H1 (cell line): ENCODE measurements at regions not wholly inside any gene's neighbourhood (a gene's known extent, or its start where the extent isn't known, plus 50 kb on each side); places are given as distances from the start of the nearest gene placed in this dataset.

Experiments used
- CTCF ChIA-PET: fragments of 300-600 bp; sonication (Branson Sonifier 250); formaldehyde crosslinking; loops from one replicate; lab custom pipeline; 2021; ENCODE audit not compliant: partially characterized antibody; lab: Charles Lee
- POLR2A ChIA-PET: fragments of 300-600 bp; sonication (Branson Sonifier 250); formaldehyde crosslinking; loops from one replicate; lab custom pipeline; 2021; ENCODE audit warnings: inconsistent platforms; ENCODE audit not compliant: partially characterized antibody; lab: Charles Lee
- DNase-seq, 2 experiments: peaks; one replicate each; pipeline versions ENCODE4 v3.0.0 to v3.0.0-alpha.2; 2010 to 2022; ENCODE audit warnings: low spot score in 2 of 2, low read depth in 1 of 2, mixed read lengths in 1 of 2
- FAIRE-seq: peaks from 2 replicates; lab custom pipeline; 2011; peaks lifted over from hg19 to GRCh38; lab: Jason Lieb, UNC
- H2AFZ ChIP-seq: 2 replicates; pipeline ENCODE4 v1.8.1; 2012; ENCODE audit warnings: low read length, inconsistent platforms
- H2AK5ac ChIP-seq: 2 replicates; pipeline ENCODE4 v1.6.1; 2013; ENCODE audit warnings: low read depth, low read length
- H2BK120ac ChIP-seq: replicated peaks from 2 replicates; pipeline ENCODE3; 2013; ENCODE audit warnings: low read depth, low read length, inconsistent platforms
- H2BK12ac ChIP-seq: 2 replicates; pipeline ENCODE4 v1.6.1; 2013; ENCODE audit warnings: low read depth, low read length
- H2BK15ac ChIP-seq: 2 replicates; pipeline ENCODE4 v1.6.1; 2013; ENCODE audit warnings: low read length
- H2BK20ac ChIP-seq: 2 replicates; pipeline ENCODE4 v1.6.1; 2013; ENCODE audit warnings: low read length
- H2BK5ac ChIP-seq: 2 replicates; pipeline ENCODE4 v1.6.1; 2013; ENCODE audit warnings: low read depth, low read length
- H3K14ac ChIP-seq: 2 replicates; pipeline ENCODE4 v1.6.1; 2013; ENCODE audit warnings: inconsistent platforms; ENCODE audit not compliant: insufficient read length
- H3K18ac ChIP-seq: 2 replicates; pipeline ENCODE4 v1.6.1; 2013; ENCODE audit warnings: low read length; ENCODE audit errors: extremely low read depth
- H3K23ac ChIP-seq: 2 replicates; pipeline ENCODE4 v1.6.1; 2013; ENCODE audit warnings: inconsistent platforms; ENCODE audit not compliant: insufficient read length
- H3K23me2 ChIP-seq: 2 replicates; pipeline ENCODE4 v1.6.1; 2013; ENCODE audit warnings: low read depth, low read length
- H3K27ac ChIP-seq: 2 replicates; pipeline ENCODE4 v1.6.1; 2011; ENCODE audit warnings: low read depth, low read length, inconsistent platforms
- H3K27me3 ChIP-seq, 4 experiments: replicated peaks in 1 of 4; 1 replicate in 1 of 4; 2 replicates in 3 of 4; pipeline versions ENCODE4 v1.6.1 to v1.8.1; 2011 to 2013; ENCODE audit warnings: low read length in 3 of 4, mild to moderate bottlenecking in 3 of 4, inconsistent platforms in 2 of 4, mixed read lengths in 2 of 4, moderate library complexity in 1 of 4; ENCODE audit not compliant: control insufficient read depth in 3 of 4, insufficient read depth in 3 of 4; ENCODE audit errors: extremely low read depth in 1 of 4
- H3K36me3 ChIP-seq, 4 experiments: 2 replicates each; pipeline versions ENCODE4 v1.6.1 to v1.8.1; 2011 to 2013; ENCODE audit warnings: mild to moderate bottlenecking in 4 of 4, low read length in 3 of 4, moderate library complexity in 2 of 4, control low read depth in 1 of 4, inconsistent platforms in 1 of 4; ENCODE audit not compliant: insufficient read depth in 4 of 4, control insufficient read depth in 2 of 4
- H3K4ac ChIP-seq: replicated peaks from 2 replicates; pipeline ENCODE3; 2013; ENCODE audit warnings: low read length, low read depth, mixed read lengths, inconsistent platforms; ENCODE audit not compliant: insufficient read length
- H3K4me1 ChIP-seq, 4 experiments: replicated peaks in 1 of 4; 1 replicate in 1 of 4; 2 replicates in 3 of 4; pipeline versions ENCODE4 v1.6.1 to v1.8.1; 2011 to 2013; ENCODE audit warnings: low read length in 3 of 4, inconsistent platforms in 2 of 4, mixed read lengths in 1 of 4; ENCODE audit not compliant: insufficient read depth in 4 of 4, control insufficient read depth in 3 of 4
- H3K4me2 ChIP-seq, 2 experiments: 2 replicates each; pipeline versions ENCODE4 v1.6.1 to v1.8.1; 2011 to 2013; ENCODE audit warnings: low read depth in 2 of 2, low read length in 2 of 2, control low read depth in 1 of 2, inconsistent platforms in 1 of 2, mild to moderate bottlenecking in 1 of 2; ENCODE audit not compliant: insufficient read depth in 1 of 2
- H3K4me3 ChIP-seq, 4 experiments: fragments of 200-600, 300-600 bp in 1 of 4; sonication (generic), shearing (Covaris generic), sonication (Bioruptor Twin) in 1 of 4; 2 replicates each; pipeline versions ENCODE4 v1.5.1 to v1.8.1; 2011 to 2016; ENCODE audit warnings: low read length in 4 of 4, low read depth in 3 of 4, control low read depth in 2 of 4, inconsistent platforms in 2 of 4, mild to moderate bottlenecking in 2 of 4, mixed read lengths in 1 of 4, moderate library complexity in 1 of 4; ENCODE audit not compliant: insufficient read depth in 2 of 4; ENCODE audit errors: extremely low read depth in 1 of 4
- H3K56ac ChIP-seq: replicated peaks from 2 replicates; pipeline ENCODE3; 2013; ENCODE audit warnings: low read depth, mild to moderate bottlenecking, mixed read lengths, low read length, inconsistent platforms; ENCODE audit not compliant: insufficient read length
- H3K79me1 ChIP-seq: 2 replicates; pipeline ENCODE4 v1.6.1; 2013; ENCODE audit warnings: low read depth, low read length, control low read depth
- H3K79me2 ChIP-seq, 2 experiments: 2 replicates each; pipeline versions ENCODE4 v1.6.1 to v1.8.1; 2012 to 2013; ENCODE audit warnings: low read length in 2 of 2, mild to moderate bottlenecking in 2 of 2, inconsistent platforms in 1 of 2; ENCODE audit not compliant: insufficient read depth in 2 of 2, control insufficient read depth in 1 of 2
- H3K9ac ChIP-seq, 4 experiments: replicated peaks in 1 of 4; 1 replicate in 1 of 4; 2 replicates in 3 of 4; pipeline versions ENCODE4 v1.6.1 to v1.8.1; 2011 to 2013; ENCODE audit warnings: low read depth in 3 of 4, low read length in 3 of 4, control low read depth in 2 of 4, mild to moderate bottlenecking in 2 of 4, moderate library complexity in 2 of 4, inconsistent platforms in 1 of 4; ENCODE audit errors: extremely low read depth in 1 of 4
- H3K9me3 ChIP-seq, 2 experiments: 2 replicates each; pipeline versions ENCODE4 v1.6.1 to v1.8.1; 2012 to 2013; ENCODE audit warnings: mild to moderate bottlenecking in 2 of 2, moderate library complexity in 2 of 2, control low read depth in 1 of 2, inconsistent platforms in 1 of 2, low read depth in 1 of 2, low read length in 1 of 2, mixed read lengths in 1 of 2; ENCODE audit not compliant: insufficient read depth in 2 of 2
- H4K20me1 ChIP-seq, 2 experiments: replicated peaks in 1 of 2; 2 replicates each; pipeline versions ENCODE3 to v1.8.1; 2011 to 2013; ENCODE audit warnings: inconsistent platforms in 2 of 2, low read length in 2 of 2, mild to moderate bottlenecking in 1 of 2; ENCODE audit not compliant: insufficient read depth in 2 of 2, control insufficient read depth in 1 of 2
- H4K5ac ChIP-seq: 2 replicates; pipeline ENCODE4 v1.6.1; 2013; ENCODE audit warnings: low read length, low read depth, mixed read lengths, inconsistent platforms; ENCODE audit not compliant: insufficient read length
- H4K8ac ChIP-seq: 2 replicates; pipeline ENCODE4 v1.8.0; 2013; ENCODE audit warnings: mild to moderate bottlenecking, moderate library complexity, low read length, inconsistent platforms; ENCODE audit not compliant: insufficient read depth; ENCODE audit errors: extremely low read depth
- H4K91ac ChIP-seq: replicated peaks from 2 replicates; pipeline ENCODE3; 2013; ENCODE audit warnings: low read length, mixed read lengths, inconsistent platforms; ENCODE audit not compliant: insufficient read length
- ATF3 ChIP-seq: IDR thresholded peaks from 2 replicates; pipeline ENCODE4 v1.6.1; 2011; ENCODE audit warnings: low read depth, mild to moderate bottlenecking, low read length; ENCODE audit not compliant: insufficient read depth
- BRCA1 ChIP-seq: IDR thresholded peaks from 2 replicates; pipeline ENCODE4 v1.6.1; 2012; ENCODE audit warnings: low read depth, low read length, improper control_type of control experiment
- CEBPB ChIP-seq: IDR thresholded peaks from 2 replicates; pipeline ENCODE4 v1.6.1; 2012; ENCODE audit warnings: low read depth, low read length
- JUND ChIP-seq: IDR thresholded peaks from 2 replicates; pipeline ENCODE4 v1.6.1; 2011; ENCODE audit warnings: mild to moderate bottlenecking, improper control_type of control experiment, low read length
- KDM1A ChIP-seq: fragments of 200-600, 300-600 bp; sonication (generic); IDR thresholded peaks from 2 replicates; pipeline ENCODE4 v1.7.1; 2016; ENCODE audit warnings: mild to moderate bottlenecking, low read length, borderline replicate concordance
- KDM4A ChIP-seq: IDR thresholded peaks from one replicate; pipeline ENCODE4 v1.7.1; 2012; ENCODE audit warnings: low read depth, mild to moderate bottlenecking, moderate library complexity, low read length, inconsistent platforms; ENCODE audit not compliant: severe bottlenecking
- NRF1 ChIP-seq: IDR thresholded peaks from 2 replicates; pipeline ENCODE4 v1.6.1; 2011; ENCODE audit warnings: mild to moderate bottlenecking, low read depth, low read length, improper control_type of control experiment
- POLR2AphosphoS5 ChIP-seq: IDR thresholded peaks from 2 replicates; pipeline ENCODE4 v1.6.1; 2011; ENCODE audit warnings: low read depth, low read length
- SIN3A ChIP-seq, 2 experiments: IDR thresholded peaks in 1 of 2; conservative IDR thresholded peaks in 1 of 2; 2 replicates each; pipeline ENCODE4 v1.6.1; 2011 to 2012; ENCODE audit warnings: low read length in 2 of 2, improper control_type of control experiment in 1 of 2, low read depth in 1 of 2, mild to moderate bottlenecking in 1 of 2
- SIRT6 ChIP-seq: IDR thresholded peaks from one replicate; pipeline ENCODE4 v1.7.1; 2012; ENCODE audit warnings: low read length, inconsistent platforms
- SP1 ChIP-seq: IDR thresholded peaks from 2 replicates; pipeline ENCODE4 v1.6.1; 2011; ENCODE audit warnings: low read depth, low read length
- SUZ12 ChIP-seq: fragments of 200-600 bp; sonication (generic); IDR thresholded peaks from 2 replicates; pipeline ENCODE4 v1.6.1; 2012; ENCODE audit warnings: mild to moderate bottlenecking, inconsistent platforms, low read length, moderate library complexity, mixed read lengths
- TAF1 ChIP-seq: IDR thresholded peaks from 2 replicates; pipeline ENCODE4 v1.6.1; 2011; ENCODE audit warnings: mild to moderate bottlenecking, low read depth, low read length
- TAF7 ChIP-seq: optimal IDR thresholded peaks from 2 replicates; pipeline ENCODE3; 2011; ENCODE audit warnings: low read depth, mild to moderate bottlenecking, inconsistent platforms, low read length, moderate library complexity, borderline replicate concordance
- YY1 ChIP-seq: IDR thresholded peaks from 2 replicates; pipeline ENCODE4 v1.6.1; 2011; ENCODE audit warnings: low read depth, mild to moderate bottlenecking, low read length
- WGBS, 2 experiments: shearing (Covaris generic) in 1 of 2; methylation state at CpG; one replicate each; pipeline versions ENCODE4 v1.1.6 to v1.1.7; 2013 to 2015; ENCODE audit warnings: low lambda C conversion rate in 2 of 2, mixed read lengths in 2 of 2, inconsistent platforms in 1 of 2, low coverage in 1 of 2, missing lambda C conversion rate in 1 of 2; ENCODE audit not compliant: insufficient replicate concordance in 2 of 2, insufficient coverage in 1 of 2, insufficient read length in 1 of 2; ENCODE audit errors: extremely low coverage in 1 of 2, missing lambda C conversion rate in 1 of 2; 5-methylcytosine and 5-hydroxymethylcytosine counted together

- no peak overlapping the region for H2BK5ac ChIP-seq
- H4K5ac ChIP-seq: no peak overlapping the region
- peaks cover 0 to 6% (median 1%) of the 10 kb centered on the region in 4 experiments; a peak in 1 of 7 replicates for H3K27me3 ChIP-seq
- no peak overlapping the region for H3K14ac ChIP-seq
- H3K27ac ChIP-seq: no peak overlapping the region
- no peaks in the 10 kb centered on the region for H4K20me1 ChIP-seq
- H3K23ac ChIP-seq: no peak overlapping the region
- POLR2A ChIA-PET: no interaction called here
- DNase-seq: no peak
- H3K9me3 ChIP-seq: no peaks in the 10 kb centered on the region
- no peak overlapping the region for H2AFZ ChIP-seq
- H3K36me3 ChIP-seq: no peaks in the 10 kb centered on the region
- no peak overlapping the region for H3K18ac ChIP-seq
- no peak overlapping the region for H2BK120ac ChIP-seq
- FAIRE-seq: no peak
- peaks cover 0 to 18% (median 3%) of the 10 kb centered on the region in 4 experiments; a peak in 3 of 7 replicates for H3K4me1 ChIP-seq
- H2AK5ac ChIP-seq: no peak overlapping the region
- H3K23me2 ChIP-seq: peaks cover 6% of the 10 kb centered on the region; the same call in 1 of the 2 replicates
- H3K4ac ChIP-seq: no peak overlapping the region
- no peaks in the 10 kb centered on the region for H3K79me2 ChIP-seq
- no peak overlapping the region for H3K56ac ChIP-seq
- no peak overlapping the region for H4K91ac ChIP-seq
- no peak overlapping the region for H3K9ac ChIP-seq
- H3K4me3 ChIP-seq: no peak overlapping the region
- no peak overlapping the region for H2BK15ac ChIP-seq
- 95% methylated on average over 2 of the region's 2 CpGs; no CpG with 5 or more reads in 1 of the 2 experiments for WGBS, 2 experiments
- H4K8ac ChIP-seq: no peak overlapping the region
- no peak overlapping the region for H3K4me2 ChIP-seq
- CTCF ChIA-PET: no interaction called here
- H2BK12ac ChIP-seq: no peak overlapping the region
- H2BK20ac ChIP-seq: no peak overlapping the region
- H3K79me1 ChIP-seq: no peaks in the 10 kb centered on the region
- no peak for TF ChIP-seq CEBPB
- TF ChIP-seq TAF1: no peak
- no peak for TF ChIP-seq KDM4A
- TF ChIP-seq SIN3A (conservative IDR thresholded peaks at IDR 0.05 in 1 of 2, IDR thresholded peaks at IDR 0.05 in 1 of 2; ENCODE audit: low read depth in 1 of 2, low read length in 2 of 2): no peak
- no peak for TF ChIP-seq TAF7
- no peak for TF ChIP-seq BRCA1
- TF ChIP-seq NRF1: no peak
- no peak for TF ChIP-seq ATF3
- no peak for TF ChIP-seq SUZ12
- TF ChIP-seq SP1: no peak
- TF ChIP-seq POLR2AphosphoS5: no peak
- TF ChIP-seq KDM1A: no peak
- TF ChIP-seq YY1: no peak
- TF ChIP-seq JUND: no peak
- no peak for TF ChIP-seq SIRT6
Measured at GRCh38 chrX:140088438-140088837, 123.1 kb upstream of the CXorf66 start.
